ENCODE measurements at regions not wholly inside any gene's neighbourhood (a gene's known extent, or its start where the extent isn't known, plus 50 kb on each side); places are given as distances from the start of the nearest gene placed in this dataset.
A peak's percentile ranks its signal among the peaks of the same experiment; 100 is the strongest.

DNA sequence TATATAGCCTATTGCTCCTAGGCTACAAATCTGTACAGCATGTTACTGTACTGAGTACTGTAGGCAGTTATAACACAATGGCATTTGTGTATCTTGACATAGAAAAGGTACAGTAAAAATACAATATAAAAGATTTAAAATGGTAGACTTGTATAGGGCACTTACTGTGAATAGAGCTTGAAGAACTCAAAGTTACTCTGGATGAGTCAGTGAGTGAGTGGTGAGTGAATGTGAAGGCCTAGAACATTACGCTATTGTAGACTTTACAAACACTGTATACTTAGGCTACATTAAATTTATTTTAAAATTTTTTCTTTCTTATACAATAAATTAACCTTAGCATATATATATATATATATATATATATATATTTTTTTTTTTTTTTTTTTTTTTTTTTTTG is 140.0 kb upstream of the UBE2E1 start:
- DNase-seq, result no peak

DNA sequence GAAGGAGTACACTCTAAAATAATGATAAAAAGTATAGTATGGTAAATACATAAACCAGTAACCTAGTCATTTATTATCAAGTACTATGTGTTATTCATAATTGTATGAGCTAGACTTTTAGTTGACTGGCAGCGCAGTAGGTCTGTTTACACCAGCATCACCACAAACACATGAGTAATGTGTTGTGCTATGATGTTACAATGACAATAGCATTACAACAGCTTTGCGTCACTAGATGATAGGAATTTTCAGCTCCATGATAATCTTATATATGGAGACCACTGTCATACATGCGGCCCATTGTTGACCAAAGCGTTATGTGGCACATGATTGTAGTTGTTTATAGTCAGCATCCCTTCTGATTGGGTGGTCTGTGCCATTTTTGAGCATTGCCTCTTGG is 138.9 kb upstream of the UBE2E1 start:
- no peak for DNase-seq

DNA sequence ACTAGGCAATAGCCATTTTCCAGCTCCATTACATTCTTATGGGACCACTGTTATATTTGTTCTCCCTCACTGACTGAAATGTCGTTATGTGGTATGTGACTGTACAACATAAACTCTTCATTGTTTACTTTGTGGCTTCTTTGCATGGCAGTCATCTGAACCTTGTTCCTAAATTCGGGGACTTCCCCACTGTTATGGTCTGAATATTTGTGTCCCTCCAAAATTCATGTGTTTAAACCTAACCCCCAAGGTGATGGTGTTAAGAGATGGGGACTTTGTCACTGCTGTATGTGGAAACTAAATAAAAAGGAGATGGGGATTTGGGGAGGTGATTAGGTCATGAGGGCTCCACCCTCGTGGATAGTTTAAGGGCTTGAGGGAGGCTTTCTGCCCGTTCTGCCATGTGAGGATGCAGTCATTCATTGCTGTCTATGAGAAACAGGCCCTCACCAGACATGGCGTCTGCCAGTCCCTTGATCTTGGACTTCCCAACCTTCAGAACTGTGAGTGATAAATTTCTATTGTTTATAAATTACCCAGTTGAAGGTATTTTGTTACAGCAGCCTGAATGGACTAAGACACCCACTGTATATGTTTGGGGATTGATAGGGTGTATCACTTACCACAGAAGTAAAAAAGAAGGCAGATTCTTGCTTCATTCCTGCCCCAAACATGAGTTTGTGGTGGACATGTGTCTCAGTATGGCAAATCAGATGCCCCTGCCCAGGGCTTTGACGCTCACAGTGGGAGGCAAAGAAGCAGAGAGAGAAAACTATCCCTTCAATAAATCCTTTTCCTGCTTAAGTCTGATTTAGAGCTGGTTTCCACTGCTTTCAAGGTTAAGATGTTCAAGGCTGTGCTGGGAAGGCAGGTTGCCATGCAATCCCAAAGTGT is 138.0 kb upstream of the UBE2E1 start:
- no peak for DNase-seq

DNA sequence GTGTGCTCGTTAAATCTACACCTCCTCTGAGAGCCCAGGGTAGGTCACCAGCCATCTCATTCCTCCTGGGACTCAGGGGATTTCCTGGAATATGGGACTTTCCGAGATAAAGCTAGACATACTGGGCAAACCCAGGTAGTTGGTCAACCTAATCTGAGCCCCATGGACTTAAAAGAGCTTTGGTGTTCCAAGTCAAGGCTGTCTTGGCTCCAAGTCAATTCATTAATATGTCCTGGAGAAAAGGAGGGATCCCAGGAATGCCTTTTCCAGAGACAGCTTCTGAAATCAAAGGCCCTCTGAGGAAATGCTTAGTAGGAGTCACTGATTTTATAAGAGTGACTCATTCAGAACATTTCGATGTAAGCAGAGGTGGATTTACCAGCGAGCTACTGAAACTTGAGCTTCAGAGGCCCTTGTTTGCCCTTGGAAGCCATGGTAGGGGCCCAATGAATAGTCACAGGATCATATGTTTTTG is 137.3 kb upstream of the UBE2E1 start:
- no peak for DNase-seq

DNA sequence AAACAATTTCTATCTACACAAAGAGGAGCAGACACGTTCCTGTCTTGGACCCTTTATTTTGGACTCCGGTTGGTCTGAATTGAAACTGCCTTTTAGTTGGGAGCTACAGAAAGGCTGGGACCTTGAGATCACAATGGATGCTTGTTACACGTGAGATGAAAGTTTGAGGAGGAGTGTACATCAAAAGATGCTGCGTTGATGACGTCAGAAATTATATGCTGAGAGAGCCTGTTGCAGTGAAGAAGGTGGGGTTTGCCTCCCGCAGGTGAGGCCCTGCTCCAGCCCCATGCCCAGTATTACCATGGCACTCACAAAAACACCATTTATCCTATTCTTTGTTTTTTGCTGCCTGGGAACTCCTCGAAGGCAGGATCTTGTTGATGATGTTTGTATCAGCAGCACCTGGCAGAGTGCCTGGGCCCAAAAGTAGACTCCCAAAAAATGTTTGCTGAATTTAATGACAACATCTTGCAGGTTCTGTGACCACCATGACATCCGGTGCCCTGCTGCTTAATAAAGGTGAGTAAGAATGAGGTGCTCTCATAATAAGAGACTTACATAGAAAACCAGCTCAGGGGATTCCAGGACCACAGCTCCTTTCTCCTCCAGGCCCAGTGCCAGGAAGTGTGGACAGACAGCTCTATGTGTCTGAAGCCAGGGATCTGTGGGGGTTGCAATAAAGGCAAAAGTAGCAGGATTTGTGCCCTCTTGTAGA is 136.1 kb upstream of the UBE2E1 start:
- DNase-seq, result no peak

DNA sequence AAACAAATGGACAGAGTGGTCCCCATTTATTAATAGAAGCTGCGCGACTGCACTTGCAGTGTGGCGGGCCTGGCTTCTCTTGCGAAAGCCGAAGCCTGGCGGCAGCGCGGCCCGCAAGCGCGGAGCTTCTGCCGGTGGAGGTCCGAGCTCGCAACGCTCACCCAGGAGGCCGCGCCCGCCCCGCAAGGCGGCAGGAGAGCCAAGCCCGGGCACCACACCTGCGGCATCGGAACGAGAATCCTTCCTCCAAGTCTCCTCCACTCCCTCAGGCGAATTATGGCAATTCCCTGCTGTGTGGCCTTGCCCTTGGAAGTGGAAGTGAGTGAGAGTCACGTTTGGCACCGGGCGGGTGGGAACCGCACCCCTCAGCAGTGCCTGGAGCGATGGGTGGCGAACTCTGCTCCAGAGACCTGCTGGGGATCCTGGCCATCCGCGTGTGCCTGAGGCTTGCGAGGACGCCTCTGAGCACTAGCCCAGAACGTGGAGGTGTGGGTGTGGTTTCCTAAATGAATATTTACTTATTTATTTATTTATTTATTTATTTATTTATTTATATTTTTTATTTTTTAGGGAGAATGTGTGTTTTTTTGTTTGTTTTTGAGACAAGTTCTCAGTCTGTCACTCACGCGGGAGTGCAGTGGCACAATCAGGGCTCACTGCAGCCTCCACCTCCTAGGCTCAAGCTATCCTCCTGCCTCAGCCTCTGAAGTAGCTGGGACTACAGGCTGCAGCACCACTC is 133.7 kb upstream of the UBE2E1 start:
- no peak for DNase-seq

DNA sequence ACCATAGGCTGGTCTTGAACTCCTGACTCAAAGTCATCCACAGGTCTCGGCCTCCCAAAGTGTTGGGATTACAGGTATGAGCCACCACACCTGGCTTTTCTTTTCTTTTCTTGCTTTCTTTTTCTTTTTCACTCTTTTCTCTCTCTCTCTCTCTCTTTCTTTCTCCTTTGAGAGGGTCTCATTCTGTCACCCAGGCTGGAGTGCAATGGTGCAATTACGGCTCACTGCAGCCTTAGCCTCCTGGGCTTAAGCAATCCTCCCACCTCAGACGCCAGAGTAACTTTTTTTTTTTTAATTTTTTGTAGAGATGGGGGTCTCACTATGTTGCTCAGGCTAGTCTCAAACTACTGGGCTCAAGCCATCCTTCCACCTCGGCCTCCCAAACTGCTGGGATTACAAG is 133.1 kb upstream of the UBE2E1 start:
- no peak for DNase-seq

DNA sequence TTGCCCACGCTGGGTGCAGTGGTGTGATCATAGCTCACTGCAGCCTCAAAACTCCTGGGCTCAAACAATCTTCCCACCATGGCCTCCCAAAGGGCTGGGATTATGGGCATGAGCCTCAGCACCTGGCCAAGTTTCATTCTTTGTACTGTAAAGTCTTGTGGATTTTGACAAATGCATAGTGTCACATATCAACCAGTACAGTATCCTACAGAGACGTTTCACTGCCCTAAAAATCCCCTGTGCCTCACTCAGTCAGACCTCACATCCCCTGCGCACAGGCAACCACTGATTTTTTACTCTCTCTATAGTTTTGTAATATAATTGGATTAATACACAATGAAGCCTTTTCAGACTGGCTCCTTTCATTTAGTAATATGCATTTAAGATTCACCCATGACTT is 130.7 kb upstream of the UBE2E1 start:
- no peak for DNase-seq

DNA sequence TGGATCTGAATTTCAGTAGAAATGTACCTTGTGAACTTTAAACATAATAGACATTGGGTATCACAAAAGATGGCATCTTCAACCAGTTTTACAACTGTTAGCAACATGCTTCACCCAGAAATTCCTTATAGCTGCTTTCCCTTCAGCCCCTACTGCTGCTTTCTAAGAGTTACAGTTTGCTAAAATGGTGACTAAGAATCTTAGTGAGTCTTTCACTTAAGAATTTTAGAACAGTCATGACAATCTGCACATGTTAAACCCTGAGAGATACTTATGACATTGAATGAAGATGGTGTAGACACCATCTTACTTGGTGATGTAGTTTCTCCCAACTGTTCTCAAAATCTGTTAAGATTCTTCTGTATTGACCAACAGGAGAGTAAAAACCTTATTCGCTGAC is 129.7 kb upstream of the UBE2E1 start:
- no peak for DNase-seq

DNA sequence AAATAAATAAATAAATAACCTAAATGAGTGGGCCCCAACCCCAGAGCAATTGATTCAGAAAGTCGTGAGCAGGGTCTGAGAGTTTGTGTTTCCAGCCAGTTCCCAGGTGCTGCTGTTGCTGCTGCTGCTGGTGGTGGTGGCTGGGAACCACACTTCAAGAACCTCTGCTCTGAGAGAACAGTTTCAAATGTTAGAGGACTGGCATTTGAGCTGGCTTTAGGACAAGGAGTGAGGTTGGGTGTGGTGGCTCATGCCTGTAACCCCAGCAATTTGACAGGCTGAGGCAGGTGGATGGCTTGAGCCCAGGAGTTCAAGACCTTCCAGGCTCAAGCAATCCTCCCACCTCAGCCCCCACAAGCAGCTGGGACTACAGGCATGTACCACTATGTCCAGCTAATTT is 123.1 kb upstream of the UBE2E1 start:
- DNase-seq, result no peak

DNA sequence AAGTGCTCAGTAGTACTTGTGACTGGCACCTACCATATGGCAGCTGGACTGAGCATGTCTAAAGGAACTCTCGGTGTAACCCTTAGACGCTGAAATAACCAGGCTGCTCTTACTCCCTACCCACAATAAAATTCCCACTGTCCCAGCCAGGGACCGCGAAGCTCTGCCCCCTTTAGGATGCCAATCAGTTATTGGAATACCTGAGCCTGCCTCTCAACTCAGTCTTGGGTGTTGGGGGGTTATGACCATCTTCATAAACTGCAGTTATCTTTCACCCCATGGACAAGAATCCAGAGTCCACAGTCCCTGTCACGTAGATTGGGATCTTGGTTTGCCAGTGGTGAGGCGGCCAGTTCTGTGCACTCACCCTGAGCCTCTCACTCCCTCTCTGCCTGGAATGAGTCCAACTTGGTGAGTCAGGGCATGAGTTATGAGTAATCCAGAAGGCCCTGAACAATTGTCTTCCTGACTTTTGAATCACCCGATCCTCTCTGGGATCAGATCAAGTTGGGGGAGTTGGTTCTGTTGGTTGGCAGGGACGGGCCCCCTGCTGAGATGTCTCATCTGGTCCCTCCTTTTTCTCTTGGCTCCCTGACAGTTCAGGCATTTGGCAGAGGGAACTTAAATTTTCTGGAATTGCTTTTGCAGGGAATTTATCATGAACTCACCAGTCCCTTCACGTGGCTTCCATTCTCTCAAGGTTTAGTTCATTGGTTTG is 120.1 kb upstream of the UBE2E1 start:
- peak; percentile 87 for DNase-seq

DNA sequence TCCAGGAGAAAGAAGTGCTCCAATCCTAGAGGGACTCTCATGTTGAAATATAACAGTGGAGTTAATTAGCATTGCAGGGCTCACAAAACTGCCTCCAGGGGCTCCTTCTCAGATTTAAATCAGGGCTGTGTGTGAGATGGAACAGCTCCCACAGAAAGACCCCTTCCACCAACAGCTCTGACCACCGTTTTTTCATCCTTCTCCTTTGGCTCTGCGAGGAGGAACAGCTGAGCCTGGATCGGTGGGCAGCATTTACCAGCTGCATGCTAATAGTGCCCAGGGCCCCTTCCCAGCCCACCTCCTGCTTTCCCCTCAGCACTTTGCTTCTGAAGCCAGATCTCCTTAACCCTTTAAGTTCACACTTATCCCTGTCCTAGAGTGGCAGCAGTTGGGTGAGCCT is 119.2 kb upstream of the UBE2E1 start:
- DNase-seq, result no peak

DNA sequence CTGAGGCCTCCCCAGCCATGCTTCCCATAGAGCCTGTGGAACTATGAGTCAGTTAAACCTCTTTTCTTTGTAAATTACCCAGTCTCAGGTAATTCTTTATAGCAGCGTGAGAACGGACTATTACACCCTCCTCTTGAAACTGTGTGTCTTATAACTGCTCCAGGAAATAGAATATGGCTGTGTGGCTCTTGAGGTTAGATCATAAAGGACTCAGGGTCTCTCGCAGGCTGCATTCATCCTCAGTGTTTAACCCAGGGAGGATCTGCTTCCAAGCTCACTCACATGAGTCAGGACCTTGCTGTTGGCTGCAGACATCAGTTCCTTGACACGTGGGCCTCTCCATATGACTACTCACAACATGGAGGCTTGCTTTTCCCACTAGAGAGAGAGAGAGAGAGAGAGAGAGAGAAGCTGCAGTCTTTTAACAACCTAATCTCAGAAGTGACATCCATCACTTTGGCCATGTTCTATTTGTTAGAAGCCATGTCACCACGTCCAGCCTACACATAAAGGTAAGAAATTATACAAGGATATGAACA is 114.3 kb upstream of the UBE2E1 start:
- DNase-seq, result no peak

DNA sequence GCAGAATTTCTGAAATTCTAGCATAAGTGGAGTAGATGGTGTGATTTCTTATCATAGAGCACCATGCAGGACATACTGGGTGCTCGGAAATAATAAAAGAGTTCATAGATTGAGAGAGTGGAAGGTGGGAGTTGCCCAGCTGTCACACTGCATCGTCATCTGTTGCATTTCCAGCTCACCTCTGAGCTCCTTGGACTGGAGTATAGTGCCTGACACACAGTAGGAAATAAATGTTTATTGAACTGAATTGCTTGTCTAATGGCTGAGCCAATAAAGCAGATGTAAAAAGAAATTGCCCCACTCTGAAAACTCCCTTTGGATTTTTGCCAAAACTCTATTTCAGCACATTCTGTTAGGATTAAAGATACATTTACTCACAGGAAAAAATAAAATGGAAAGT is 108.9 kb upstream of the UBE2E1 start:
- no peak for DNase-seq

DNA sequence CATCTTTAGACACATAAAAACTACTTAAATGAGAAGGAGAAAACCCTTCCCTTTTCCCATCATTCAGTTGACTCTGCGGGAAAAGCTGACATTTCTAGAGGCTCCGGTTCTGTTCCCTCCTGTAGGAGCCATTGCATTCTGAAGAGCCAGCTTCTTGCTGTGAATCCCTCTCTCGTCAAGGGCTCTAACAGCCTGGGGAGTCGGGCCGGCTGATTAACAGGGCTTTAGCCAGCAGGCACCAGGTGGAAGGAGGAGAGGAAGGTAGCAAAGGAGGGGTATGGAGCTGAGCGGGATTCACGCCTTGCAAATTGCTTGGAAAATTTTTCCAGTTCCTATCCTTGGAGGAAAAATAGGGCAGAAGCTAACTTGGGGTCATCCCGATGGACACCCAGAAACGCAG is 108.3 kb upstream of the UBE2E1 start:
- no peak for DNase-seq

DNA sequence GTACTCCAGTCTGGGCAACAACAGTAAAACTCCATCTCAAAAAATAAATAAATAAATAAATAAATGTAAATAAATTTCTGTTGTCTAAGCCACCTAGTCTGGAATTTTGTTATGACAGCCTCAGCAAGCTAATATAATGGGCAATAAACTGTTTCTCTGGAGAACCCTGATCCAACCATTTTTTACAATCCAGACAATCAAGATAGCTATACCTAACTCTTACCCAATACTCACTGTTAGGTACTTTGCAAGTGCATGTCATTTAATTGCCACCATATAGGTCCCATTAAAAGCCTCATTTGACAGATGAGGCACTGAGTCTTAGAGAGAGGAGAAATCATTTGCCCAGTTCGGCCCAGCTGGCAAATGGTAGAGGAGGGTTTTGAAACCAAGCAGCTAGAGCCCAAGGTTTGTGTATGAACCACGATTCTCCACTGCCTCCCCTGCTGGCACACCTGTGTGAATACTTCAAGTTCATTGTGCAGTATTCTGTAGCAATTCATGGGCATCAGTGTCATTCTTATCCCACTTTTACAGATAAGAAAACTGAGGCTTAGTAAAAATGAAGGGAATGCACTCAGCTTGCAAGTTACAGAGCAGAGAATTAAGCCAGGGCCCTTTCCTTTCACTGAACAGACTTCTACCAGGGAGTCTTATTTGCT is 107.0 kb upstream of the UBE2E1 start:
- DNase-seq, result no peak

DNA sequence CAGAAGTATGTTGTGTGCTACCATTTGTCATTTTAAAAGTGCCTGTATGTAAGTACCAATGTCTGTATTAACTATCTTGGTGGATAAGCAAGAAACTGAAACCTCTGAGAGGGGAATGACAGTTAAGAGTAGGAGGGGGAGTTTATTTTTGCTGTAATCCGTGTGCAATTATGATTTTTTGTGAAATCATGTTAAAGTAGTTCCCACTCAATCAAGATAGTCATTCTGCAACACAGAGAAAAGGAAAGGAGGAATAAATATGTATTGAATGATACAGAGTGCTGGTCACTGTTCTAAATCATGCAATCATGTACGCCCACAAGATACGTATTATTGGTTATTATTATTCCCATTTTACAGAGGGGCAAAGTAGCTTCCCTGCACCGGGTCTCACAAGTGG is 105.1 kb upstream of the UBE2E1 start:
- no peak for DNase-seq

DNA sequence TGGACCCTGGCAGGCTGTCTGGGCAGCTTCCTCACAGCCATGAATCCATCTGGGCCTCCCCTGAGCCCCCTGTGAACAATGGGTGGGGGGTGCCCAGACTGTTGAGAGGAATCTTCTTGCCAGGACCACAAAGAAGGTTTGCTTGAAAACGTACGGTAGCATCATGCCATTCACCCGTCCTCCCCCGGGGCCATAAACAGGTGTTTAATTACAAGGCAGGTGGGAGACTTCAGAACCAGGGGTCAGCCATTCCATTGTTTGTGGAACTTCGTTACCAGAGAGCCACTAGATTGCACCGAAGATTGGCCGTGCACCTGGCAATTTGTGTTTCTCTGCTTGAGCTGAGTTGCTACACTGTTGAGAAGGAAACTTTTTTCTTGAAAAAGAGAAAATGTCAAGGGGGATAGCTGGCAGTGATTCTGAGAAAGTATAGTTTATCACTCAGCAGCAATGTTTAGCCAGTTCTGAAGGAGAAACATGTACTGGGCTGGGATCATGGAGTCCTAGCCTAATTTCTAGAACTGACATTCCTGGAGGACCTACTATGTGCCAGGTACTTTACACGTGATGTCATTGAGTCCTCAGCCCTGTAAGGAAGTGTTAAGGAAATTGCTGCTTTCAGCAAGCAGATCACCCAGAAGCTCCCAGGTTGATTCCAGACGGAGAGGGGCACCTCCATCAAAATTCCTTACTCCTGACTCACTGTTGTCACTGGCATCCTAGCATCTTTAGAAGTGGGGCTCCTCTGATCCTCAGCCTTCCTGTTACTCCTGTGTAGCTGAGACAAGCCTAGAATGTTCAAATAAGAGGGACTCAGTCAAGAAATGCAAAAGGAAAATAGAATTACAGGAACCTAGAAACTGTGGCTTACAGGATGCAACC is 103.8 kb upstream of the UBE2E1 start:
- DNase-seq, result no peak

DNA sequence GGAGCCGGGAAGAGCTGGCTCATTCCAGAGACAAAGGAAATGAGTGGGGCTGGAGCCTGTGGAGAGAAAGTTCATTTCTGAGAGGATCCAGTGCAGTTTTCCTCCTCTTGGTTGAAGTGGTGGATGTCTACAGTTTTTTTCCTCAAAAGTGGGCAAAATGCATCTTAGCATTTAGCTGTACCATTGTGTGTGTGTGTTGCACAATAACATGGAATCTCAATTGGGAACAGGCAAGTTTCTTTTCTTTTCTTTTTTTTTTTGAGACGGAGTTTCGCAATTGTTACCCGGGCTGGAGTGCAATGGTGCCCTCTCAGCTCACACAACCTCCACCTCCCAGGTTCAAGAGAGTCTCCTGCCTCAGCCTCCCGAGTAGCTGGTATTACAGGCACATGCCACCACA is 101.5 kb upstream of the UBE2E1 start:
- DNase-seq, result no peak

DNA sequence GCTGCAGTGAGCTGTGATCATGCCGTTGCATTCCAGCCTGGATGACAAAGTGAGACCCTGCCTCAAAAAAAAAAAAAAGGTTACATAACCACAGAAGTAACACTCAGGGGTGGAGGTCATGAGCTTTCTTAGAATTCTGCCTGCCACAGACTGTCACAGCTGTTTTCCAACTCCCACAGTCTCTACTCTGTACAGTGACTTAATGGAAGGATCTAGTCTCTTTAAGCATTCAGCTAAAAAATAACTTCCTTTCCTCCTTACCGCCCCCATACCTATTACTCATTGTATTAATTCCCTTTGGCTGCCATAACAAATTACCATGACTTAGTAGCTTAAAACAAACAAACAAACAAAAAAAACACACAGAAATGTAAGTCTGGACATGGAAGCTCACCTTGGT is 99.6 kb upstream of the UBE2E1 start:
- no peak for DNase-seq

DNA sequence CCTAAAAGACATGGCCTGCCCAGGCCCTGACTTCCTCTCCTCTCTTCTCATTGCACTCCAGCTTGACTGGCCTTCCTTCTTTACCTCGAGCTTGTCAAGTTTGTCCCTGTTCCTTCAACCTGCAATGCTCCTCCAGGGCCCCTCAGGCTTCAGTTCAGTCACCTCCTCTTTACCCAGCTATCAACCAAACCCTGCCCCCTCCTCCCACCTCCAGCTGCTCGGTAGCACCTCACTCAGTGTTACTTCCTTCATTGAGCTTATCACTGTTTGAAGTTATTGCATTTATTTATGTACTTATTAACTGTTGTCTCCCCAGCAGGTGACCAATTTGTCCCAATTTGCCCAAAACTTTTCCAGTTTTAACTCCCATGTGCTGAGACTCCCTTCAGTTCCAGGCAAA is 95.8 kb upstream of the UBE2E1 start:
- DNase-seq, result no peak
